GM23338 (cell line): ENCODE measurements at regions not wholly inside any gene's neighbourhood (a gene's known extent, or its start where the extent isn't known, plus 50 kb on each side); places are given as distances from the start of the nearest gene placed in this dataset.

Experiments
- ATAC-seq: fragments of 200-7000 bp; cut with Tn5 transposase; 3 replicates; pipeline ENCODE4 v1.9.1; 2020
- DNase-seq: peaks from one replicate; pipeline ENCODE4 v3.0.0-alpha.2; 2015; ENCODE audit warnings: low spot score
- H2AFZ ChIP-seq: fragments of 200-600 bp; sonication (generic); 2 replicates; pipeline ENCODE4 v1.8.0; 2016; ENCODE audit warnings: antibody characterized with exemption, mild to moderate bottlenecking, moderate library complexity
- H3F3A ChIP-seq: fragments of 200-600 bp; sonication (generic); replicated peaks from 2 replicates; pipeline ENCODE4 v1.8.0; 2017; ENCODE audit warnings: antibody characterized with exemption, mixed run types, low read depth
- H3K27ac ChIP-seq: fragments of 200-600 bp; sonication (generic); 2 replicates; pipeline ENCODE4 v1.6.1; 2016; ENCODE audit warnings: low read depth
- H3K27me3 ChIP-seq: fragments of 200-600 bp; sonication (generic); 2 replicates; pipeline ENCODE4 v1.8.0; 2016; ENCODE audit warnings: mild to moderate bottlenecking, mixed run types, moderate library complexity; ENCODE audit not compliant: insufficient read depth
- H3K36me3 ChIP-seq: fragments of 200-600 bp; sonication (generic); 2 replicates; pipeline ENCODE4 v1.8.0; 2016; ENCODE audit warnings: mild to moderate bottlenecking; ENCODE audit not compliant: insufficient read depth
- H3K4me1 ChIP-seq: fragments of 200-600 bp; sonication (generic); 2 replicates; pipeline ENCODE4 v1.8.0; 2016; ENCODE audit warnings: mild to moderate bottlenecking, moderate library complexity; ENCODE audit not compliant: insufficient read depth
- H3K4me2 ChIP-seq: fragments of 200-600 bp; sonication (generic); 2 replicates; pipeline ENCODE4 v1.7.1; 2017; ENCODE audit warnings: mixed run types
- H3K4me3 ChIP-seq: fragments of 200-600 bp; sonication (generic); 2 replicates; pipeline ENCODE4 v1.6.1; 2016; ENCODE audit warnings: mixed run types
- H3K79me2 ChIP-seq: fragments of 200-600 bp; sonication (generic); replicated peaks from 2 replicates; pipeline ENCODE4 v1.8.0; 2017; ENCODE audit warnings: mild to moderate bottlenecking; ENCODE audit not compliant: insufficient read depth
- H3K9me2 ChIP-seq: fragments of 200-600 bp; sonication (generic); 2 replicates; pipeline ENCODE4 v1.8.0; 2017; ENCODE audit not compliant: insufficient read depth
- H4K20me1 ChIP-seq: fragments of 200-600 bp; sonication (generic); replicated peaks from 2 replicates; pipeline ENCODE4 v1.8.0; 2017; ENCODE audit warnings: mild to moderate bottlenecking; ENCODE audit not compliant: insufficient read depth
- H3K27ac Mint-ChIP-seq: 2 replicates; pipeline ENCODE4 v1.8.0; 2020; ENCODE audit warnings: inconsistent platforms, mild to moderate bottlenecking, moderate library complexity, mixed read lengths
- H3K27me3 Mint-ChIP-seq: 3 replicates; pipeline ENCODE4 v1.8.0; 2022; ENCODE audit warnings: low read depth, mild to moderate bottlenecking, moderate library complexity, mixed read lengths, inconsistent platforms; ENCODE audit not compliant: insufficient read depth, poor library complexity
- H3K36me3 Mint-ChIP-seq: 3 replicates; pipeline ENCODE4 v1.8.0; 2021; ENCODE audit warnings: low read depth, mild to moderate bottlenecking, inconsistent platforms, moderate library complexity, mixed read lengths
- H3K4me1 Mint-ChIP-seq: 3 replicates; pipeline ENCODE4 v1.8.0; 2020; ENCODE audit warnings: mild to moderate bottlenecking, inconsistent platforms, mixed read lengths
- H3K4me3 Mint-ChIP-seq: 3 replicates; pipeline ENCODE4 v1.8.0; 2021; ENCODE audit warnings: moderate library complexity, mild to moderate bottlenecking, inconsistent platforms, mixed read lengths
- H3K9me3 Mint-ChIP-seq: 3 replicates; pipeline ENCODE4 v1.8.0; 2020; ENCODE audit warnings: moderate library complexity, mild to moderate bottlenecking, inconsistent platforms, mixed read lengths
- CREB1 ChIP-seq: fragments of 250-450 bp; sonication (Bioruptor Pico); IDR thresholded peaks from 2 replicates; pipeline ENCODE4 v1.5.0; 2020; ENCODE audit warnings: low read depth, mild to moderate bottlenecking, moderate library complexity
- ETS1 ChIP-seq: IDR thresholded peaks from 2 replicates; pipeline ENCODE4 v1.6.1; 2016; ENCODE audit warnings: antibody characterized with exemption
- EZH2 ChIP-seq: fragments of 200-600 bp; sonication (generic); IDR thresholded peaks from one replicate; pipeline ENCODE4 v1.8.0; 2017; ENCODE audit warnings: antibody characterized with exemption, mild to moderate bottlenecking, low read depth; ENCODE audit not compliant: unreplicated experiment
- EZH2phosphoT487 ChIP-seq: fragments of 200-600 bp; sonication (generic); IDR thresholded peaks from one replicate; pipeline ENCODE4 v1.8.1; 2018; ENCODE audit warnings: antibody characterized with exemption; ENCODE audit not compliant: unreplicated experiment
- JUNB ChIP-seq: IDR thresholded peaks from one replicate; pipeline ENCODE4 v1.6.1; 2016; ENCODE audit warnings: antibody characterized with exemption; ENCODE audit not compliant: unreplicated experiment
- NANOG ChIP-seq: IDR thresholded peaks from 2 replicates; pipeline ENCODE4 v1.6.1; 2016; ENCODE audit warnings: antibody characterized with exemption, borderline replicate concordance
- POLR2AphosphoS5 ChIP-seq: IDR thresholded peaks from 2 replicates; pipeline ENCODE4 v1.6.1; 2016; ENCODE audit warnings: antibody characterized with exemption, low read depth
- REST ChIP-seq: IDR thresholded peaks from one replicate; pipeline ENCODE4 v1.6.1; 2018; ENCODE audit warnings: antibody characterized with exemption; ENCODE audit not compliant: unreplicated experiment
- STAT1 ChIP-seq: IDR thresholded peaks from one replicate; pipeline ENCODE4 v1.6.1; 2016; ENCODE audit warnings: antibody characterized with exemption; ENCODE audit not compliant: unreplicated experiment
- ZNF114 ChIP-seq: fragments of 250-450 bp; sonication (Bioruptor Pico); IDR thresholded peaks from 2 replicates; pipeline ENCODE4 v1.5.0; 2020; ENCODE audit warnings: mild to moderate bottlenecking, moderate library complexity
- ZNF331 ChIP-seq: fragments of 250-450 bp; sonication (Bioruptor Pico); IDR thresholded peaks from 2 replicates; pipeline ENCODE4 v1.5.0; 2020; ENCODE audit warnings: low read depth, mild to moderate bottlenecking, moderate library complexity
- TF ChIP-seq, protein P1 (sequence below): fragments of 250-450 bp; sonication (Bioruptor Pico); IDR thresholded peaks from 2 replicates; pipeline ENCODE4 v1.5.0; 2020; ENCODE audit warnings: mild to moderate bottlenecking, moderate library complexity
- TF ChIP-seq, protein P2 (sequence below), 2 experiments: fragments of 200-600 bp in 1 of 2; sonication (generic) in 1 of 2; conservative IDR thresholded peaks; 2 replicates each; pipeline versions ENCODE4 v1.5.1 to v1.6.1; 2016 to 2017; ENCODE audit warnings: antibody characterized with exemption in 2 of 2, low read depth in 2 of 2, mild to moderate bottlenecking in 2 of 2, moderate library complexity in 1 of 2

DNA sequence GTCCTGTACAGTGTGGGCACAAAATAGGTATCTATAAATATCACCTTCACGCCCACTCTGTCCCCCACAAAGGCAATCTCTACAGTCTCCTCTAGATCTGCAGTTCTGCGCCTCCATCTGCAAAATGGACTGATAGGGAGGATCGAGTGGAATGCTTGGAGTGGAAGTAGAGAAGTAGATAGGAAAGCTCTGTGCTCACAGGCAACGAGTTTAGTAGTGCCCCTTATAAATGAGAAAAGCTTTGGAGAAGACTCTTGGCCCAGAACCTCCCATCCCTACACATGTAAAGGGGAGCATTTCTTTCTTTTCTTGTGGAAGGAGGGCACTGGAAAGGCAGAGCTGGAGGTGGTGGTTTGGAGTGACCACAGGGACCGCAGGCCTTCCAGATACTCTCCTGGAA, 88.5 kb downstream of the ZNF621 start:
- peaks cover 59% of the 10 kb centered on the region for H3K4me1 Mint-ChIP-seq
- no peak overlapping the region for H3K4me3 ChIP-seq
- peaks cover 1% of the 10 kb centered on the region for H3K9me2 ChIP-seq
- no peaks in the 10 kb centered on the region for H3K79me2 ChIP-seq
- no peak for DNase-seq
- H3F3A ChIP-seq = no peaks in the 10 kb centered on the region
- no peaks in the 10 kb centered on the region for H3K36me3 ChIP-seq
- no peak for ATAC-seq
- H3K27ac Mint-ChIP-seq = no peak overlapping the region; the same call in 1 of the 2 replicates
- TF ChIP-seq ZNF331 (CRISPR knock-in tag) (no peak), CREB1 (CRISPR knock-in tag) (no peak), ETS1 (no peak), JUNB (no peak), EZH2phosphoT487 (no peak), POLR2AphosphoS5 (no peak), REST (no peak), STAT1 (no peak), NANOG (no peak), EZH2 (no peak), ZNF114 (CRISPR knock-in tag) (no peak)
- TF ChIP-seq, protein P1, sequence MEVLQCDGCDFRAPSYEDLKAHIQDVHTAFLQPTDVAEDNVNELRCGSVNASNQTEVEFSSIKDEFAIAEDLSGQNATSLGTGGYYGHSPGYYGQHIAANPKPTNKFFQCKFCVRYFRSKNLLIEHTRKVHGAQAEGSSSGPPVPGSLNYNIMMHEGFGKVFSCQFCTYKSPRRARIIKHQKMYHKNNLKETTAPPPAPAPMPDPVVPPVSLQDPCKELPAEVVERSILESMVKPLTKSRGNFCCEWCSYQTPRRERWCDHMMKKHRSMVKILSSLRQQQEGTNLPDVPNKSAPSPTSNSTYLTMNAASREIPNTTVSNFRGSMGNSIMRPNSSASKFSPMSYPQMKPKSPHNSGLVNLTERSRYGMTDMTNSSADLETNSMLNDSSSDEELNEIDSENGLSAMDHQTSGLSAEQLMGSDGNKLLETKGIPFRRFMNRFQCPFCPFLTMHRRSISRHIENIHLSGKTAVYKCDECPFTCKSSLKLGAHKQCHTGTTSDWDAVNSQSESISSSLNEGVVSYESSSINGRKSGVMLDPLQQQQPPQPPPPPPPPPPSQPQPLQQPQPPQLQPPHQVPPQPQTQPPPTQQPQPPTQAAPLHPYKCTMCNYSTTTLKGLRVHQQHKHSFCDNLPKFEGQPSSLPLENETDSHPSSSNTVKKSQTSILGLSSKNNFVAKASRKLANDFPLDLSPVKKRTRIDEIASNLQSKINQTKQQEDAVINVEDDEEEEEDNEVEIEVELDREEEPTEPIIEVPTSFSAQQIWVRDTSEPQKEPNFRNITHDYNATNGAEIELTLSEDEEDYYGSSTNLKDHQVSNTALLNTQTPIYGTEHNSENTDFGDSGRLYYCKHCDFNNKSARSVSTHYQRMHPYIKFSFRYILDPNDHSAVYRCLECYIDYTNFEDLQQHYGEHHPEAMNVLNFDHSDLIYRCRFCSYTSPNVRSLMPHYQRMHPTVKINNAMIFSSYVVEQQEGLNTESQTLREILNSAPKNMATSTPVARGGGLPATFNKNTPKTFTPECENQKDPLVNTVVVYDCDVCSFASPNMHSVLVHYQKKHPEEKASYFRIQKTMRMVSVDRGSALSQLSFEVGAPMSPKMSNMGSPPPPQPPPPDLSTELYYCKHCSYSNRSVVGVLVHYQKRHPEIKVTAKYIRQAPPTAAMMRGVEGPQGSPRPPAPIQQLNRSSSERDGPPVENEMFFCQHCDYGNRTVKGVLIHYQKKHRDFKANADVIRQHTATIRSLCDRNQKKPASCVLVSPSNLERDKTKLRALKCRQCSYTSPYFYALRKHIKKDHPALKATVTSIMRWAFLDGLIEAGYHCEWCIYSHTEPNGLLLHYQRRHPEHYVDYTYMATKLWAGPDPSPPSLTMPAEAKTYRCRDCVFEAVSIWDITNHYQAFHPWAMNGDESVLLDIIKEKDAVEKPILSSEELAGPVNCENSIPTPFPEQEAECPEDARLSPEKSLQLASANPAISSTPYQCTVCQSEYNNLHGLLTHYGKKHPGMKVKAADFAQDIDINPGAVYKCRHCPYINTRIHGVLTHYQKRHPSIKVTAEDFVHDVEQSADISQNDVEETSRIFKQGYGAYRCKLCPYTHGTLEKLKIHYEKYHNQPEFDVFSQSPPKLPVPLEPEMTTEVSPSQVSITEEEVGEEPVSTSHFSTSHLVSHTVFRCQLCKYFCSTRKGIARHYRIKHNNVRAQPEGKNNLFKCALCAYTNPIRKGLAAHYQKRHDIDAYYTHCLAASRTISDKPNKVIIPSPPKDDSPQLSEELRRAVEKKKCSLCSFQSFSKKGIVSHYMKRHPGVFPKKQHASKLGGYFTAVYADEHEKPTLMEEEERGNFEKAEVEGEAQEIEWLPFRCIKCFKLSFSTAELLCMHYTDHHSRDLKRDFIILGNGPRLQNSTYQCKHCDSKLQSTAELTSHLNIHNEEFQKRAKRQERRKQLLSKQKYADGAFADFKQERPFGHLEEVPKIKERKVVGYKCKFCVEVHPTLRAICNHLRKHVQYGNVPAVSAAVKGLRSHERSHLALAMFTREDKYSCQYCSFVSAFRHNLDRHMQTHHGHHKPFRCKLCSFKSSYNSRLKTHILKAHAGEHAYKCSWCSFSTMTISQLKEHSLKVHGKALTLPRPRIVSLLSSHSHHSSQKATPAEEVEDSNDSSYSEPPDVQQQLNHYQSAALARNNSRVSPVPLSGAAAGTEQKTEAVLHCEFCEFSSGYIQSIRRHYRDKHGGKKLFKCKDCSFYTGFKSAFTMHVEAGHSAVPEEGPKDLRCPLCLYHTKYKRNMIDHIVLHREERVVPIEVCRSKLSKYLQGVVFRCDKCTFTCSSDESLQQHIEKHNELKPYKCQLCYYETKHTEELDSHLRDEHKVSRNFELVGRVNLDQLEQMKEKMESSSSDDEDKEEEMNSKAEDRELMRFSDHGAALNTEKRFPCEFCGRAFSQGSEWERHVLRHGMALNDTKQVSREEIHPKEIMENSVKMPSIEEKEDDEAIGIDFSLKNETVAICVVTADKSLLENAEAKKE = no peak
- TF ChIP-seq, protein P2, sequence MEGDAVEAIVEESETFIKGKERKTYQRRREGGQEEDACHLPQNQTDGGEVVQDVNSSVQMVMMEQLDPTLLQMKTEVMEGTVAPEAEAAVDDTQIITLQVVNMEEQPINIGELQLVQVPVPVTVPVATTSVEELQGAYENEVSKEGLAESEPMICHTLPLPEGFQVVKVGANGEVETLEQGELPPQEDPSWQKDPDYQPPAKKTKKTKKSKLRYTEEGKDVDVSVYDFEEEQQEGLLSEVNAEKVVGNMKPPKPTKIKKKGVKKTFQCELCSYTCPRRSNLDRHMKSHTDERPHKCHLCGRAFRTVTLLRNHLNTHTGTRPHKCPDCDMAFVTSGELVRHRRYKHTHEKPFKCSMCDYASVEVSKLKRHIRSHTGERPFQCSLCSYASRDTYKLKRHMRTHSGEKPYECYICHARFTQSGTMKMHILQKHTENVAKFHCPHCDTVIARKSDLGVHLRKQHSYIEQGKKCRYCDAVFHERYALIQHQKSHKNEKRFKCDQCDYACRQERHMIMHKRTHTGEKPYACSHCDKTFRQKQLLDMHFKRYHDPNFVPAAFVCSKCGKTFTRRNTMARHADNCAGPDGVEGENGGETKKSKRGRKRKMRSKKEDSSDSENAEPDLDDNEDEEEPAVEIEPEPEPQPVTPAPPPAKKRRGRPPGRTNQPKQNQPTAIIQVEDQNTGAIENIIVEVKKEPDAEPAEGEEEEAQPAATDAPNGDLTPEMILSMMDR (conservative IDR thresholded peaks at IDR 0.05; ENCODE audit: low read depth in 2 of 2) = no peak
- no peak overlapping the region for H2AFZ ChIP-seq
- H3K4me1 ChIP-seq = peaks cover 45% of the 10 kb centered on the region
- H3K27ac ChIP-seq = no peak overlapping the region
- no peaks in the 10 kb centered on the region for H3K27me3 ChIP-seq
- no peaks in the 10 kb centered on the region for H3K9me3 Mint-ChIP-seq
- H3K27me3 Mint-ChIP-seq = peaks cover 20% of the 10 kb centered on the region
- H4K20me1 ChIP-seq = no peaks in the 10 kb centered on the region
- no peaks in the 10 kb centered on the region for H3K36me3 Mint-ChIP-seq
- no peak overlapping the region for H3K4me3 Mint-ChIP-seq
- peak overlapping the region; percentile 27 for H3K4me2 ChIP-seq
